ENCODE measurements at regions not wholly inside any gene's neighbourhood (a gene's known extent, or its start where the extent isn't known, plus 50 kb on each side); places are given as distances from the start of the nearest gene placed in this dataset.
"Not testable (repeated sequence)": the region's sequence is repeated elsewhere in the genome, so short reads cannot be mapped to it uniquely, and the experiment has no call there.

DNA sequence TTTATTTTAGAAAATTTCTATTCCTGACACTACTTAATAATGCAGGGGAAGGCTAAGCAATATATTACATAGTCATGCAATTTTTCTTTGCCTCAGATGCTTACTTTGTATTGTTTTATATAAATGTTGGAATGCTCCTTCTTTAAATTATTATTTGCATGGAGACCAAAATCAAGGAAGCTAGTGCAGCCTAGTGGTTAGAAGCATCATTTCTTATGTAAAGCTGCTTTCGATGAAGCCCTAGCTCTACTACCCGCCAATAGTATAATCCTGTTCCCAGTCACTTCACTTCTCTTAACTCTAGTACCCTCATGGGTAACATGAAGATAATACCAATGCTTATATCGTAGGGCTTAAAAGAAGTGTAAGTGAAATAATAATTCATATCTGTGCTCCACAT lies 198.9 kb downstream of the LRATD1 start:
- no peak for DNase-seq

DNA sequence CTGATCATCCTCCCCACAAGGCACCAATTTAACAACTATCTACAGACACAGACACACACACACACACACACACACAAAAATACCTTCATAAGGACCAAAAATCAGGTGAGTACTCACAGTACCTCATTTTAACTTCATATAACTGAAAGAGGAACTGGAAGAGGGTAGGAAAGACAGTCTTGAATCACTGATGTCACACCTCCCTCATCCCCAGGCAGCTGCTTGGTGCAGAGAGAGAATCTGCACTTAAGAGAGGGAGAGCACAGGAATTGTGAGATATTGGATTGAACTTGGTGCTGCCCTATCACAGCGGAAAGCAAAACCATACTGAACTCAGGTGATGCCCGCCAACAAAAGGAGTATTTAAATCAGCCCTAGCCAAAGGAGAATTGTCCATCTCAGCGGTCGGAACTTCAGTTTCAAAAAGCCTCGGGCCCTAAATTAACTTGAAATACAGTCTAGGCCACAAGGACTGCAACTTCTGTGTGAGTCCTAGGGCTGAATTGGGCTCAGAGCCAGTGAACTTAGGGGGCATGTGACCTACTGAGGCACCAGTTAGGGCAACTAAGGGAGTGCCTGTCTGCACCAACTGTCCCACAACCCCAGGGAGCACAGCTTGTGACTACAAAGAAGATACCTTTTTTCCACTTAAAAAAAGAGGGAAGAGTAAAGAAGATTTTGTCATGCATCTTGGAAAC lies 211.1 kb downstream of the LRATD1 start:
- DNase-seq = no peak

DNA sequence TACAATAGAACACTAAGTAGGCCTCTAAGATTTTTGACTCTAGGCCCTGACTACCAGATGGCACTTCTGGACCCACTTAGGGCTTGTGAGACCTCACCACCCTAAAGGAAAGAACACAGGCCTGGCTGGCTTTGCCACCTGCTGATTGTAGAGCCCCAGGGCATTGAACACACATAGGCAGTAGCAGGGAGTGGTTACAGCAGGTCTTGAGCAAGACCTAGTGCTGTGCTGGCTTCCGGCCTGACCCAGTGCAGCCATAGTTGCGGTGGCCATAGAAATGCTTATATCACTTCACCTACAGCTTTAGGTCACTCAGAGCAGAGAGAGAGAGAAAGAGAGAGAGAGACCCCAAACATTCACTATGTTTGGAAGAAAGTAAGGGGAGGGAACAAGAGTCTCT lies 223.2 kb downstream of the LRATD1 start:
- no peak for DNase-seq

DNA sequence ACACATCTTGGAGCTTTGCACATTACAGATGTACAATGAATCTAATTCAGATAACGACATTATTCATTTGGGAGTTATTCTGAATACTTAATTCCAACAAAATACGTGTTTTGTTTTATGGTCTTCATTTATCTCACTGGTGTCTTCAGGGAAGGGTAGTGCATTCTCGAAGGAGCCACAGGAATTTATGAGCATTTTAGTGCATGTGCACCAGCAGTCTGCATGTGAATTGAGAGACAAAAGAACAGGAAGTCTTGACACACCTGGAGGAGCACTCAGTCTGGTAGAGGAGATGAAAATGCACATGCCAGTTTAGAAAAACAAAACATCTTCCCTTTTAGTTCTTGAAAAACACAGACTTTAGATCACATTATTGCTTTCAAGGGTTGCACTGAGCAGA lies 228.7 kb downstream of the LRATD1 start:
- DNase-seq = no peak

DNA sequence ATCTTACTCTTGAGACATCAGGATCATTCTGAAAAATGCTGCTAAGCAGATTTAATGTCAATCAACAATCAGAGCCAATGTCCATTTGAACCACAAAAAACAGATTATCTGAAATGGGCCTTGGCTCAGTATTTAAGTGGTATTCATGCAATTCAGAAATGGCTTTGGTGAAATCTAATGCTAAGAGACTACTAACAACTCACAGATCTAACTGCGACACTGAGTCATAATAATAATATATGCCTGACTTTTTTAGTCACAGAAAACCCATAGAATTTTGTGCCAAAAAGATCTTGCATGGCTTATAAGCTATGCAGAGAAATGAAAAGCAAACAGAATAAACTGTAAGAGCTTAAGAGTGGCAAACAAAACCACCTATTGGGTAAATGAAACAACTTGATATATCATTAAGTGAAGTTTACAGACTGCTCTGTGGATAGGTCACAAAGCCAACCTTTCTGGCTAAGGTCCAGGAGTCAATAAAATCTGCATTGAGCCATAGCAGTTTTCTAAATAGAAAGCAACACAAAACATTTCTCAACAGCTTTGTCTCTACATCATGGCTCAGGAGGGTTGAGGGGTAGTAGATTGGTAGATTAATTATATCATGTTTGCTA lies 234.3 kb downstream of the LRATD1 start:
- no peak for DNase-seq

DNA sequence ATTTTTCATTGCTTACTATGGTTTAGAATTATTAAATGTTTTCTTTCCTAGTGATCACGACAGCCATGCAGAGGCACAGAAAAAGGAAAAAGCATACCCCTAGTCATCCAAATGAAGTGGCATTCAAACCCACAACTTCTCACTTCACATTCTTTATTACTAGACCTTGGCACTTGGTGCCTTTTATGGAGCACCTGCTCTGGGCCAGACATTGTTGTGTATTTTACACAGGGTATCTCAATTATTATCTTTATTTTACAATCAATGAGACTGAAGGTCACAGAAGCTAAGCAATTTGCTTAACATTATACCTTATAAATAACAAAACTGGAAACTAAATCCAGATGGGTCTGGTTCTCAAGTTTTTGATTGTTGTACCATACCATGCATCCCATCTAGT lies 235.3 kb downstream of the LRATD1 start:
- no peak for DNase-seq

DNA sequence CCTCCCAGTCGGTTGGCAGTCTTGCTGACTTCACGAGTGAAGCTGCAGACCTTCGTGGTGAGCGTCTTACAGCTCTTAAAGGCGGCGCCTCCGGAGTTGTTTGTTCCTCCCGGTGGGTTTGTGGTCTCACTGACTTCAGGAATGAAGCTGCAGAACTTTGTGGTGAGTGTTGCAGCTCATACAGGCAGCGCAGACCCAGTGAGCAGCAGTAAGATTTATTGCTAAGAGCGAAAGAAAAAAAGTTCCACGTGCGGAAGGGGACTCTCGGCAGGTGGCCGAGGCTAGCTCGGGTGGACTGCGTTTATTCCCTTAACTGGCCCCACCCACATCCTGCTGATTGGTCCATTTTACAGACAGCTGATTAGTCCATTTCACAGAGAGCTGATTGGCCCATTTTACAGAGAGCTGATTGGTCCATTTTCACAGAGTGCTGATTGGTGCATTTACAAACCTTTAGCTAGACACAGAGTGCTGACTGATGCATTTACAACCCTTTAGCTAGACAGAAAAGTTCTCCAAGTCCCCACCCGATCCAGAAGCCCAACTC lies 240.3 kb downstream of the LRATD1 start:
- no peak for DNase-seq

DNA sequence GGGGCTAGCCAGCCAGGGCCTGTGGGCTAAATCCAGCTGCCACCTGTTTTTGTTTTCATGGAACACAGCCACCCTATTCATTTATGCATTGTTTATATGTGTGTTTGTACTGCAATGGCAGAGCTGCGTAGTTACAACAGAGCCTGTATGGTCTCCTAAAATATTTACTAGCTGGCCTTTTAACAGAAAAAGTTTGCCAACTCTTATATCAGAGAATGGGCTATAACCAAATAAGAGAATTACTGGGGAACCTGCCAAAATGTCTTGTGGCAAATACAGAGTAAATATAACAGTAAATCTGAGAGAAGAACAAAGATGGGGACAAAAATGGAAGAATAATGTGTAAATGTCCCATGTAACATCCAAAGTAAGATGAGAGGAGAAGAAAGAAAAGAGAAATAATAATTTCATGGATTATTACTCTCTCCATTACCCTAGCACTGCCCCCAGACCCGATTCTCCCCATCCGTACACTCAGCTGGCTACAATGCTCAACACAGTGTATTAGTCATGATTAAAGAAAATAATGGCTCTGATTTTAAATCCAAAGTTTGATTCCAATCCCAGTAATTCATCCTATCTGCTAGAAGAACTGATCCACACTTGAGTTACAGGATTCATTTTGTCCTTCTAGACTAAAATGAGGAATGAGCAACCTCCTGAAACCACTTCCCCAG lies 249.3 kb downstream of the LRATD1 start:
- no peak for DNase-seq

DNA sequence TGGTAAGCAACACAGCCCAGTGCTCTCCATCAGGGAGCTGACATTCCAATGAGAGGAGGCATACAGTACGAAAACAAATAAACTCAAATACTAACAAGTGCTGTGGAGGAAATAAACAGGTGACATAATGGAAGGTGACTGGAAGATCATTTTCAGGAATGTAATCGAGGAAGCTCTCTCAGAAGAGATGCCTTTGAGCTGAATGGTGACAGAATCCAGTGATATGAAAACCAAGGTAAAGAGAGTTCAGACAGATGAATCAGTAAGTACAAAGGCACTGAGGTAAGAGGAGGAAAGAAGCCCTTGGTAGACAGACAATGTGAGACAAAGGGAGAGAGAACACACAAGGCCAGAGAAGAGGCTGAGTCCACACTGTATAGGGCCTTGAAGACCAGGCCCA lies 252.1 kb downstream of the LRATD1 start:
- DNase-seq = no peak

DNA sequence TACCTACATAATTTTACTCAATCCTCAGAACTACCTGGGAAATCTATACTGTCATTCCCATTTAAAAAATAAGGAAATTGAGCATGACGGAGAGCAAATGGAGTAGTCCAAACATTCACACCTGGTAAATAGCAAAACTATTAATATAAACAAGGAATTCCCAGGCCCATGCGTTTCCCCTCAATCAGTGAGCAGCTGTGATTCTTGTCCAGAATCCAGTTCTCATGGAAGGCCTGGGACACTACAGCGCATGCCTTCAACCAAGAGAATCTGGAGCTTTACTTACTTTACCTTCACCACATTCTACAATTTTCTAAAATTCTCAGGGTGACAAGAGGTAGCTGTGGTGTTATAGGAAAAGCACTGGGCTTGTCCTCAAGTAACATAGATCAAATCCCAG lies 259.0 kb downstream of the LRATD1 start:
- no peak for DNase-seq

DNA sequence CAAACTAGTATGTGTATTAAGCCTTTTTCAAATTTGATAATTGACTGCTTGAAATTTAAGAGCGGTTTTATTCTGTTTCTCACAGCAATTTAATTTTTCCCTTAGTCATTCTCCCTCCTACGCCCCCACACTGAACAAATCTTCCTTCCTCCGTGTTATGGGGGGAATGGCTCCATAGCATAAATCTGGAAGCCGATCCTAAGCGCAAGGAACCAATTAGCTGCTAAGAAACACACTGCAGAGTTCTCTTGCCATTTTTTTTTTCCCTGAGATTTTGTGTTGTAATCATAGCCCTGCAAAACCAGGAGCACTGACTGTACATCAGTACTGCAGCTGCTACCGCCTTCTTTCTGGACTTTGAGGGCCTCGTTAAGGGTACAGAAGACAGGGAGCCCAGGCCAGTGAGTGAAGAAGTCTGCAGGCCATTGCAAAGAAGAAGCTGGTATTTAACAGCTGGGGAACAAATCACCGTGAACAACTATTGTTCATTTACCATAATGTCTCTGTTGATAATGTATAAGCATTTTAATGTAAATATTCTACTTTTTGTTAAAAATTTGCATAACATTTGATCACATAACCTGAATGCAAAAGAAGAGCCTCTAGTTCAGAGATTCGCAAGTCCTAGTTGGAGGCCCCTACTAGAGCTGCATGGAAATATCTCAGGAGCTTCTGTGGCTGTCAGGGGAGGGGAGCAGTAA lies 264.0 kb downstream of the LRATD1 start:
- DNase-seq = no peak

DNA sequence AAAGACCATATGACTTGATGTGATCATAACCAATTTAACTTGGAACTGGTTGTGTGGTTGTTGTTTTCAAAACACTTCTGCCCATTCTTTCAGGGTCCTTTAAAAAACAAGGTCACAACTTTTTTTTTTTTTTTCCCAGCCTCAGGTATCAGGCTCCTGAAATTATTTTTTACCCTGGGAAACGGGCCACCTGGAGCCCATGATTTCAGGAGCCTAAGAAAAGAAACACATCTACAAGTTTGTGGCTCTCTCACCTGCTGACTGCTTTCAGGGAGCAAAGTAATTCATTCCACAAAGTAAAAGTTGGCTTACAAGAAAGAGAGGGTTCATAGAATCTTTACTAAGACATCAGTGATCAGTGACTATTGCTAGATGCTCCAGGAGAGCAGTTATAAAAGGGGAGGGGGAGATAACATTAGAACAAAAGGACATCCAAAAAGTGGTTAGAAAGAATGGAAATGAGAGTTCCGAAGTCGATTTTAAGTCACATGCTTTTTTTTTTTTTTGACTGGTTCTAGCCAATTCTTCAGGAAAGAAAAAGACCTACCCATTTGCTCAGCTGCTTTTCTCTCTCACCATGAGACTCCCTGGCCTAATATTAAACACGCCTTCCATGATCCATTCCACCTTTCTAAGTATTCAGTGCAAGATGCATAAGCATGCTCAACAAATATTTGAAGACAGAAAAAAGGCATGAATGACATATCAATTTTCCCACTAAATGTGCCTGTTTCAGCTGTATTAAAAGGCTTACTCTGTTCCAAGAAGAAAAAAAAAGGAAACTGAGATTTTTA lies 267.3 kb downstream of the LRATD1 start:
- no peak for DNase-seq

DNA sequence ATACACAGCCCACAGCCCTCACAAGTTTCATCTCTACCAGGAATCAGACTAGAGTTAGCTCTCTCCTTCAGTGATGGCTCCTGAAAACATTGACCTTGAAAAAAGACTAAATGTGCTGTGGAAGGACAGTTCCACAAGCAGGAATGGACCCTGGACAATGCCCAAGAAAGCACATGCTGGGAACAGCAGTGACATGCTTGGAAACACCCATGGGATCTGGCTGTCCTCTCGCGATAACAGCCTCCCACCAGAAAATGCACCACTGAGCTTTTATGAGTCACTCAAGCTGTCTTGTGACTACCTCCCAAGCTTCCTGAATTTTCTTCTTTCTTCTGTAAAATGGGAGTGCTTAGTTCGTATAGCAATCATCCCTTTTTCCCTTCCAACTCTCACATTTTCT lies 269.2 kb downstream of the LRATD1 start:
- DNase-seq = no peak

DNA sequence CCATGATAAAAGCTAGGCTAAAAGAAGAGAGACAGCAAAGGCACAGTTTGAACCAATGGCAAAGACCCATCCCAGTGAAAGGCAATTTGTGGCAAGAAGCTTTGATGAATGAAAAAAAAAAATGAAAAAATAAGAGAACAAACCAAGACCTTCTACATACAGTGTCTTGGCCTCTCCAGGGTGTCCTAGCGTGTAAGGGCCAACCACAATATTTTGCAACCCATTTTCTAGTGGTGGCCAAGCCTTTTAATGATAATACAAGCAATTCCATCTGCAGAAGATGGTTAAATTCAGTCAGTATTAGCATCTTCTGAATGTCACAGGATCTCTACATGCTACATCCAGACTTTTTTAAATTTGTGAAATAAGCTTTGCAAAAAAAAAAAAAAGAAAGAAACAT lies 270.4 kb downstream of the LRATD1 start:
- no peak for DNase-seq

DNA sequence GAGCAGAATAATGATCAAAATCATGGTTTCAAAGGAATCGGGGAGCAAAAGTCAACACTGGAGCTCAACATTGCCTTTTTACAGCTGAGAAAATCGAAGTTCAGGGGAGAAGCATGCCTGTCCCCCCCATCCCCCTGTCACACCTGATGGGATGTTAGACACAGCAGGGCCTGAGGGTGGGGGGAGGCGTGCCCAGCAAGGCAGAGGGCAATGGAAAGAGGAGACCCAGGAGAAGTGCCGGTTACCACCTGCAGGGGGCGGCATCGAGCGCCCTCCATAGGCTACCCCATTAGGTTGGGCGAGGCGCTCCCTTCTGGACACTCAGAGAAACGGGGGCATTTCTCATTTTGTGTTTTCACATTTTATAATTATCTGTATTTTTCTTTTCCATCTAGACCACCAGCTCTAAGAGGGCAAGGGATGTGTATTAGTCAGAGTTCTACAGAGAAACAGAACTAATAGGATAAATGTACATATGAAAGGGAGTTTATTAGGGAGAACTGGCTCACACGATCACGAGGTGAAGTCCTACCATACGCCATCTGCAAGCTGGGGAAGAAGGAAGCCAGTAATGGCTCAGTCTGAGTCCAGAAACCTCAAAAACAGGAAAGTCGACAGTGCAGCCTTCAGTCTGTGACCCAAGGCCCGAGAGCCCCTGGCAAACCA lies 271.3 kb downstream of the LRATD1 start:
- no peak for DNase-seq

DNA sequence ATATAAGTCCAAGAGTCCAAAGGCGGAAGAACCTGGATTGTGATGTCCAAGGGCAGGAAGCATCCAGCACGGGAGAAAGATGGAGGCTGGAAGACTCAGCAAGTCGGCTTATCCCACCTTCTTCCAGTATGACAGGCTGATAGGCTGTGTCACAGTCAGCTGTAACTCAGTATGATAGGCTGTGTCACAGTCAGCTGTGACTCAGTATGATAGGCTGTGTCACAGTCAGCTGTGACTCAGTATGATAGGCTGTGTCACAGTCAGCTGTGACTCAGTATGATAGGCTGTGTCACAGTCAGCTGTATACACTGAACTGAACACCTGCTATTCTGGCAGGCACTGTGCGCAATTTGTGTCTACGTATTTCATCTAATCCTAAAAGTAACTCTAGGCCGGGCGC lies 271.9 kb downstream of the LRATD1 start:
- DNase-seq = not testable (repeated sequence)

DNA sequence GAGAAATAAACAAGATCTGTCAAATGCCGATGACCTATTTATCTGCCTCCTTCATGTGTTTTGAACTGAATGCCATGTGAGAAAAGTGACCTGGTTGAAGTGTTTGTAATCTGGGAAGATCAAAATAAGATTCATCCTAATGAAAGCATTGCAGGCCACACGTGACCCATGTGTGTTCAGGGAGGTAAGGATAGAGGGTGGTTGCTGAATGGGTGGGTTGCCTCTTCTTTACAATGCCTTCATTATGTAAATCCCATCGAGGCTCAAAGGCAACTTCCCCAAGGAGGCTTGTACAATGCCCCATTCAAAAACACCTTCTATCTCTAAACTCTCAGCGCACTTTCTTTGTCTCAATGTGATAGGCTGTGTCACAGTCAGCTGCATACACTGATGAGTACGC lies 273.1 kb downstream of the LRATD1 start:
- no peak for DNase-seq

DNA sequence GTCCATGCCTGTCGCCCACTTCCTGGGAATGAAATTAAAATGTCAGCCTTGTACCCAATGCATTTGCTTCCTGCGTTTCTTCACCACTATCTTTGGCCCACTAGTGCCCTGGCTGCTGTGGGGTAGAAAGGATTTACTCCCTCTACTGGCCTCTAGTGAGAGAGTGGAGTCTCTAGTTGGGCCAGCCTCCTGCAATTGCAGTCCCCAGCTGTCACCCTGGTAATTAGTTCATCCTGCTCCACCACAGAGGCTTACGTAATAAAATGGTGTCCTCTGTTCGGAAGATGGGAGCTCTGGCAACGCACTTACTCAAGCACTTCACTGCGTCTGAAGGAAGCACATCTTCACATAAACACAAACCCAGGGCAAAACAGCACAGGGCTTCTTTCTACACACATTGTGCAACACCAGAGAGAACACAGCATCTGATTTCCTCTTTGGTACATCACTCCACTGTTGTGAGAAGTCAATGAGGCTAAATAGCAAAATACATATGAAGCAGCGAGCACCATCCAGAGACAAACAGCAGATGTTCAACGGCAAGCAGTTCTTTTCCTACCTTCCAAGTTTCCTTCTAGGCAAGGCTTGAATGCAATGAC lies 274.6 kb downstream of the LRATD1 start:
- DNase-seq = no peak

DNA sequence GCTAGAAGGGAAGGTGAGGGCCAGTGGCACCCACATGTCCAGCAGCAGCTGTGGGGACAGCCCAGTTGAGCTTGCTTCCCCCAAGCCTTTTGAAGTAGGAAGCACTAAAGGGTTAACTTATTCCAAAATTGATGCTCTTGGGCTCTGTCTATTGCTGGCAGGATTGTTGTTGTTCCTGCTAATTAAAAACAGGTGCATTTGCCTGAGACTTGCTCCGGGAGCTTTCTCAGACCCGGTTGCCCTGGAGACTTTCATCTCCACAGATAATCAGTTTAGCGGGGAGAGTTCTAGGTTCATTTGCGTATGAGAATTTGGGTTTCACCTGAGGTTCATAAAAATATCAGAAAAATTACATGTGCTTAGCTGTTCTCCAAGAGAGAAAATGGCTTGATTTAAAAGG lies 277.3 kb downstream of the LRATD1 start:
- DNase-seq = no peak

DNA sequence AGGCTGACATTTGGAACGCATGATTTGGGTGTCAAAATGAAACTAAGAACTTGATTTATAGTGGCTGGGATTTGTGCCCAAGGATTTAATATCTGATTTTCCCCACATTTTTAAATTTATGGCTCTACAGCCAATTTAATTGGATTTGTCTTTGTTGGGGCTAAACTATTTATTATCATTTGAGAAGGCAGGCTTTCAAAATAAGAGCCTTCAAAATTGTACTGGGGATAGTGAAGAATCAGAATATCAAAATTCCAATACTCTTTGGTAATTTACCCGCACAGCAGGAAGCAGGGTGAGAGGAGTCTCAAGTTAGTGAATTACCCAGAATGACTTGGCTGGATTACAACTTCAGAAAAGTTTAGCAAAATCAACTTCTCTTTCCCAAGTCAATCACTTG lies 278.1 kb downstream of the LRATD1 start:
- DNase-seq = no peak

DNA sequence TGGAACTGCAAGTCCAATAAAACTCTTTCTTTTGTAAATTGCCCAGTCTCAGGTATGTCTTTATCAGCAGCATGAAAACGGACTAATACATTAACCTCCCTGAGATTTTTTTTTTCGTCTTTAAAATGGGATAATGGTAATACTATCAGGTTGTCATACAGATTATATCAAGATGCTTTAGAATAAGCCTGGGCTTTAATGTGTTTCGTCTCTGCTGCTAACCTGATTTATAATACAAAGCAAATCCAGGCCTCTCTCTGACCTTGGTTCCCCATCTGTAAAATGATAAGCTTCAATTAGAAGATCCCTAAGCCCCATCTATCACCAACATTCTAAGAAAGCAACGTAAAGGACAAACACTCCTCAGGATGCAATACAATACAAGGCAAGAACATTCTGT lies 283.5 kb downstream of the LRATD1 start:
- no peak for DNase-seq
